ENCODE measurements at regions not wholly inside any gene's neighbourhood (a gene's known extent, or its start where the extent isn't known, plus 50 kb on each side); places are given as distances from the start of the nearest gene placed in this dataset.

DNA sequence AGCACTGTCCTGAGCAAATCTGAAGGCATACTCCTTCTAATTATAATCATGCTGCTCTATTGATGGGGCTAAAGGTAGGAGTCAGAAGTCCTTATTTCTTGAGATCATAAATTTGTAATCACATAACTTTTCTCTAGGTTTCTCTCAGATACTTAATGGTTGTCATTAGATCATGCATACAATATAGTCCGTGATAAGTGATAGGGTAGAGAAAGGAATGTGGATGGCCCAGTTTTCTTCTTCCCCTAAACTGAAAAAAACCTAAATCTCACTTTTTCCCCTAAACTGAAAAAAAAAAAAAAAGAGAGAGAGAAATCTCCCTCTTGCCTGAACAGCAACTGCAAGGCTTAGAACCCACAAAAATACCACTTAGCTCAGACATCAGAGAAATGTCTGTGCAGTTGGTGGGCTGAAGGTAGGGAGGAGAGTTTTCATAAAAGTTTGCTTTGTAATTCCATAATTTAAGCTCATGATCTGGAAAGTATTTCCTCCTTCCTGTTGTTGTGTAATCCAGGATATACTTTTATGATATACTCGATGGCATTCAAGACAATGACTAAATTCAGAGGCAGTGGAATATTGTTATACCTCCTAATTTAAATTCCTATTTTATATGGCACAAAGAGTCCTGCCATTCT, 79.3 kb upstream of the ITPRID2 start:
- Mint-ChIP-seq H3K4me1 (ENCODE audit: low read depth) (peaks cover 13% of the 10 kb centered on the region), H3K9me3 (ENCODE audit: low read depth) (no peaks in the 10 kb centered on the region), H3K27me3 (no peaks in the 10 kb centered on the region), H3K27ac (no peak overlapping the region), H3K36me3 (ENCODE audit: insufficient read depth) (no peaks in the 10 kb centered on the region), H3K4me3 (ENCODE audit: low read depth) (no peak overlapping the region)
- no peak for DNase-seq (ENCODE audit: low spot score, unreplicated experiment)
- no peak for TF ChIP-seq CTCF (IDR thresholded peaks at IDR 0.05; ENCODE audit: unreplicated experiment)

GRCh38 chr2:181814057-181814491, 77.5 kb upstream of the ITPRID2 start:
- no peak for TF ChIP-seq CTCF (IDR thresholded peaks at IDR 0.05; ENCODE audit: unreplicated experiment)
- DNase-seq (ENCODE audit: low spot score, unreplicated experiment): no peak
- no peaks in the 10 kb centered on the region for H3K36me3 Mint-ChIP-seq (ENCODE audit: insufficient read depth)
- no peak overlapping the region for H3K27ac Mint-ChIP-seq
- peaks cover 15% of the 10 kb centered on the region for H3K4me1 Mint-ChIP-seq (ENCODE audit: low read depth)
- no peaks in the 10 kb centered on the region for H3K9me3 Mint-ChIP-seq (ENCODE audit: low read depth)
- no peaks in the 10 kb centered on the region for H3K27me3 Mint-ChIP-seq
- no peak overlapping the region for H3K4me3 Mint-ChIP-seq (ENCODE audit: low read depth)

- Mint-ChIP-seq H3K27me3 (no peaks in the 10 kb centered on the region), H3K27ac (no peak overlapping the region), H3K9me3 (ENCODE audit: low read depth) (no peaks in the 10 kb centered on the region), H3K4me1 (ENCODE audit: low read depth) (peaks cover 7% of the 10 kb centered on the region), H3K4me3 (ENCODE audit: low read depth) (no peak overlapping the region), H3K36me3 (ENCODE audit: insufficient read depth) (no peaks in the 10 kb centered on the region)
- DNase-seq (ENCODE audit: low spot score, unreplicated experiment): no peak
- no peak for TF ChIP-seq CTCF (IDR thresholded peaks at IDR 0.05; ENCODE audit: unreplicated experiment)
These were observed 74.0 kb upstream of the ITPRID2 start for GRCh38 chr2:181817509-181817908.

GRCh38 chr2:181818058-181818680, 73.4 kb upstream of the ITPRID2 start:
- Mint-ChIP-seq H3K27me3 (no peaks in the 10 kb centered on the region), H3K27ac (no peak overlapping the region), H3K4me3 (ENCODE audit: low read depth) (no peak overlapping the region), H3K4me1 (ENCODE audit: low read depth) (peaks cover 7% of the 10 kb centered on the region), H3K9me3 (ENCODE audit: low read depth) (no peaks in the 10 kb centered on the region), H3K36me3 (ENCODE audit: insufficient read depth) (no peaks in the 10 kb centered on the region)
- no peak for TF ChIP-seq CTCF (IDR thresholded peaks at IDR 0.05; ENCODE audit: unreplicated experiment)
- DNase-seq (ENCODE audit: low spot score, unreplicated experiment): no peak

GRCh38 chr2:181818840-181819239, 72.7 kb upstream of the ITPRID2 start:
- DNase-seq (ENCODE audit: low spot score, unreplicated experiment): no peak
- H3K4me1 Mint-ChIP-seq (ENCODE audit: low read depth): peaks cover 7% of the 10 kb centered on the region
- H3K27me3 Mint-ChIP-seq: no peaks in the 10 kb centered on the region
- no peaks in the 10 kb centered on the region for H3K36me3 Mint-ChIP-seq (ENCODE audit: insufficient read depth)
- no peak for TF ChIP-seq CTCF (IDR thresholded peaks at IDR 0.05; ENCODE audit: unreplicated experiment)
- no peak overlapping the region for H3K27ac Mint-ChIP-seq
- H3K4me3 Mint-ChIP-seq (ENCODE audit: low read depth): no peak overlapping the region
- H3K9me3 Mint-ChIP-seq (ENCODE audit: low read depth): no peaks in the 10 kb centered on the region

All from progenitor cell of endocrine pancreas (in vitro differentiated cells).